ENCODE measurements at regions not wholly inside any gene's neighbourhood (a gene's known extent, or its start where the extent isn't known, plus 50 kb on each side); places are given as distances from the start of the nearest gene placed in this dataset.
"Not testable (repeated sequence)": the region's sequence is repeated elsewhere in the genome, so short reads cannot be mapped to it uniquely, and the experiment has no call there.

- TF ChIP-seq POLR2AphosphoS5 (IDR thresholded peaks at IDR 0.05; ENCODE audit: insufficient read depth in 1 of 2, low read depth in 1 of 2): peak in 1 of 2 donors; percentile 42
- not testable (repeated sequence) for TF ChIP-seq CTCF, POLR2A (IDR thresholded peaks at IDR 0.05)
Observed at GRCh38 chr2:132353380-132353779, 63.2 kb upstream of the GPR39 start.

Data from vagina (tissue), 2 donors.